HUES6 (cell line): ENCODE measurements at regions not wholly inside any gene's neighbourhood (a gene's known extent, or its start where the extent isn't known, plus 50 kb on each side); places are given as distances from the start of the nearest gene placed in this dataset.

Source experiments
- H3K27ac ChIP-seq: 2 replicates; pipeline ENCODE4 v1.7.0; 2013; ENCODE audit warnings: low read depth, mild to moderate bottlenecking, low read length, inconsistent platforms
- H3K27me3 ChIP-seq: 2 replicates; pipeline ENCODE4 v1.6.1; 2013; ENCODE audit warnings: low read length; ENCODE audit not compliant: control insufficient read depth, insufficient read depth
- H3K36me3 ChIP-seq: 2 replicates; pipeline ENCODE4 v1.6.1; 2013; ENCODE audit warnings: low read length; ENCODE audit not compliant: control insufficient read depth, insufficient read depth
- H3K4me1 ChIP-seq: 2 replicates; pipeline ENCODE4 v1.6.1; 2013; ENCODE audit warnings: low read length; ENCODE audit not compliant: control insufficient read depth, insufficient read depth
- H3K4me3 ChIP-seq: 2 replicates; pipeline ENCODE4 v1.5.1; 2013; ENCODE audit warnings: low read depth, low read length
- H3K9ac ChIP-seq: one replicate; pipeline ENCODE4 v1.6.1; 2013; ENCODE audit warnings: mild to moderate bottlenecking, low read length
- H3K9me3 ChIP-seq: 2 replicates; pipeline ENCODE4 v1.6.1; 2013; ENCODE audit warnings: low read depth, low read length; ENCODE audit not compliant: control insufficient read depth, insufficient read depth

DNA sequence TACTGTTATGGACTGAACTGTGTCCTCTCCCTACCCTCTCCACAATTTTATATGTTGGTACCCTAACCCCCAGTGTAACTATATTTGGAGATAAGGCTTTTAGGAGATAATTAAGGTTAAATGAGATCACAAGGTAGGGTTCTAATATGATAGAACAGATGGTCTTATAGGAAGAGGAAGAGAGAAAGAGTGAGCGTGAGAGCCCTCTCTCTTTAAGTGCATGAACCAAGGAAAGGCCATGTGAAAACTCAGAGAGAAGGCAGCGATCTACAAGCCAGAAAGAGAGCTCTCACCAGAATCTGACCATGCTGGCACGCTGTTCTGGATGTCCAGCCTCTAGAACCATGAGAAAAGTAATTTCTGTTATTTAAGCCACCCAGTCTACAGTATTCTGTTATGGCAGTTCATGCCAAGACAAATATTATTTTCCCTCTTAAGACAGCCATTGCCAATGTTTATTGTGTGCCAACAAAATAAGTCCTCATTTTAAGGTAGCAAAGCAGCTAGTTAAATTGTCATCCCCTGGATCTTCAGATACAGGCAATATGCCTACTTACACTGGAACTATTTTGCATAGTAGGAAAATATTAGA lies 336.2 kb downstream of the MID1IP1 start:
- H3K9ac ChIP-seq, result no peak overlapping the region
- H3K36me3 ChIP-seq, result no peaks in the 10 kb centered on the region
- H3K4me3 ChIP-seq, result no peak overlapping the region
- H3K27ac ChIP-seq, result no peak overlapping the region
- peaks cover 8% of the 10 kb centered on the region for H3K9me3 ChIP-seq
- peaks cover 3% of the 10 kb centered on the region; the same call in 1 of the 2 replicates for H3K4me1 ChIP-seq
- H3K27me3 ChIP-seq, result no peaks in the 10 kb centered on the region

DNA sequence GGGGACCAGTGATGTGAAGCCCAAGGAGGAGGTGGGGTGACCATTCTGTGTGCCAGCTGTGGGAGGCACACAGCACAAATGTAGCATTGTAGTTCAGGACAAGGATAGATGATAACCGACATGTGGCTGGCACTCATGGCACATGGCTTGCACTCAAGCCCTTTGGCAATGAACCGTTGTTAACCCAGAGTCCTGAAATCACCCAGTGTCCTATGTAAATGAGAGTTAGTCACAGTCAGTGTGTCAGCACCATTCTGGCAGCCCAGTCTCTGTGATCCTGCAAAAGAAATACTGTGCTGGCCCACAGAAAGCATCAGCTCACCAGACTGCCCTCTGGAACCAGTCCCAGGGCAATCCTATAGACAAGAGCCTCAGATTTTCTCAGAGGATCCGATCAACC lies 339.3 kb downstream of the MID1IP1 start:
- Histone ChIP-seq H3K9ac (no peak overlapping the region), H3K4me1 (no peaks in the 10 kb centered on the region), H3K36me3 (no peaks in the 10 kb centered on the region), H3K27me3 (no peaks in the 10 kb centered on the region), H3K4me3 (no peak overlapping the region), H3K9me3 (peaks cover 8% of the 10 kb centered on the region), H3K27ac (no peak overlapping the region)

DNA sequence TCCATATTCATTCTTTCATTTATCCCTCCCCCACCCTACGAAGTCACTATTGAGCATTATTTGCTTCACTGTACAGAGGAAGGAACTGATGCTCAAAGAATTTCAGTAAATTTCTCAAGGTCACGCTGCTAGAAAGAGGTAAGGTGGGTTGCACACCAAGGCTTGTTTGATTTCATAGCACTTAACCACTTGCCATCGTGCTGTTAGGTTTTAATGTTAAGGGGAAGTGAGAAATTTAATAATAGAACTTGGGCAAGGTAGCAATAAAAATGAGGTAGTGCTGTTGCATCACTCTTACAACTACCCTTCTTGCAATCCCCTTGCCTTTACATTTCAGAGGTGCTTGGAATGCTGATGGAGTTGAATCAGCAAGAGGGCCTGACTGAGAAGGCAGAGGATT lies 343.1 kb downstream of the MID1IP1 start:
- H3K36me3 ChIP-seq, result no peaks in the 10 kb centered on the region
- H3K4me3 ChIP-seq, result no peak overlapping the region
- H3K27me3 ChIP-seq, result no peaks in the 10 kb centered on the region
- H3K9ac ChIP-seq, result no peak overlapping the region
- H3K9me3 ChIP-seq, result no peaks in the 10 kb centered on the region; the same call in 1 of the 2 replicates
- H3K4me1 ChIP-seq, result no peaks in the 10 kb centered on the region
- H3K27ac ChIP-seq, result no peak overlapping the region

DNA sequence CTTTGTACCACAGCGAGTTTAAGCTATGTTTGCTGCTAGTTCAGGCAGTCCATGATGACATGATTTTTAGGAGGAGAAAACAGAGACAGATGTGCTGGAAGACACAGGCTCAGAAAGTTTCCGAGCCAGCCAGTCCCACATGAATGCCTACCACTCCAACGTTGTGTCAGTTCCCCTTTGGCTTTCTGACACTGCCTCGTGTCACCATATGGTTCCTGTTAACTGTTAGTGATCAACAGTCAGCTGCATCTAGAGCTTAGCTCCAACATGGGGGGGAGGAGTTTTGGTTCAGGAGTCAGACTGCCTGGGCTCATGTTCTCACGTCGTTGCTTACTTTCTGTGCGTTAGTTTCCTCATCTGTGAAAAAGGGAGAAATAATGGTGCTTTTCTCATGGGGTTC lies 343.7 kb downstream of the MID1IP1 start:
- H3K4me1 ChIP-seq, result 0 out of 2 replicates have a peak, but pooled peaks cover under 1% of the 10 kb centered on the region
- no peaks in the 10 kb centered on the region; the same call in 1 of the 2 replicates for H3K9me3 ChIP-seq
- no peaks in the 10 kb centered on the region for H3K36me3 ChIP-seq
- no peaks in the 10 kb centered on the region for H3K27me3 ChIP-seq
- H3K27ac ChIP-seq, result no peak overlapping the region
- no peak overlapping the region for H3K4me3 ChIP-seq
- no peak overlapping the region for H3K9ac ChIP-seq

DNA sequence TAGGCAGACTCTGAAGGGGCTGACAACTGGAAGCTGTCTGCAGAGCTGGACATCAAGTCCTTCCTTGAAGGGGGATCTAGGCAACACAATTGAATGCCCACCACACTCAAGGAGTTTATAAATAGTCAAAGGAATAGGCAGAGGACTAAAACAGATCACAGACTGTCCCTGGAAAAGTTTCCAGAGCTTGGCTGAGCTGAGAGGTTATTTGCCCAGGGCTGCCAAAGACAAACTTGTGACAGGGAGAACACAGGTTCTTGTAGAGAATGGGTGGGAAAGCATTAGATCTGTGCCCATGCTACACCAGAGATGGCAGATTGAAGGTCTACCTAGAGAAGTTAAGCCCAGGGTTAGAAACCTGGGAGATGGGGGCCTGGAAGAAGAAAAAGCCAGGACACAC lies 344.6 kb downstream of the MID1IP1 start:
- Histone ChIP-seq H3K9ac (no peak overlapping the region), H3K36me3 (no peaks in the 10 kb centered on the region), H3K4me1 (peaks cover 9% of the 10 kb centered on the region), H3K4me3 (no peak overlapping the region), H3K27me3 (no peaks in the 10 kb centered on the region), H3K27ac (no peak overlapping the region), H3K9me3 (no peaks in the 10 kb centered on the region; the same call in 1 of the 2 replicates)

DNA sequence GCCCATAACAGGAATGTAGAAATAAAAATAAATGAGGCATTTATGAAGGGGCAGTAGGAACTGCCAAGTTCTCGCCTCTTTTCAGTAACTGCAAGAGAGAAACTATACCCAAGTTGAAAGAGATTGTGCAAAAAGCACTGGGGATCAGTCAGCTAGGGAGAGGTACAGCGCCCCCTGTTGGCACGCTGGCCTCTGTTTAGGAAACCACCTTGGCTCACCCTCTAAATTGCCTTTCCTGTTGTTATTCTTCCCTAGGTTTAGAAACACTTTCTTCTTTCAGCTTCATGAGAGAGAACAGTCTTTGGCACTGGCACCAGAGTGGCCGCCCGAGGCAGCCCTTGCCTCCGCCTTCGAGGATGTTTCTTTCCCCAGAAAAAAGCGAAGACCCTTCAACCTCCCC lies 348.5 kb downstream of the MID1IP1 start:
- H3K27ac ChIP-seq, result no peak overlapping the region
- H3K36me3 ChIP-seq, result no peaks in the 10 kb centered on the region
- H3K9ac ChIP-seq, result no peak overlapping the region
- H3K4me1 ChIP-seq, result peaks cover 28% of the 10 kb centered on the region
- H3K4me3 ChIP-seq, result peak overlapping the region; percentile 36; the same call in 1 of the 2 replicates
- H3K9me3 ChIP-seq, result no peaks in the 10 kb centered on the region; the same call in none of the 2 replicates
- H3K27me3 ChIP-seq, result no peaks in the 10 kb centered on the region

DNA sequence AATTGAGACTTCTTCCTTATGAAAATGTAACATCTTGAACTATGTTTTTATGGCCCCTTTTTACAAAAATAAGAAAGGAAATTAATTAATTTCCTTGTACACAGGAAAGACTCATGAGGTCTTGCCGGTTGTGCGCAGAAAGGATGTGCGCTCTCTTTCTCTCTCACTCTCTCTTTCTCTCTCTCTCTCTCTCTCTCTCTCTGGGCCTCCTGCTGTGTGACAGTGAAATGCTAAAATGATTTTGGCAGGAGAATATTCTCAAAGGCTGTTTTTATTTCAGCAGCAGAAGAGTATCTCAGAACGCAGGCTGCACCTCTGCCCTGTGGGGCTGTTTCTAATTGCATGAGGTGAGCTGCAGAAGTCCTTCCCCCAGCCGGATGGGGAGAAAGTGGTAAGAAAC lies 349.0 kb downstream of the MID1IP1 start:
- Histone ChIP-seq H3K27me3 (no peaks in the 10 kb centered on the region), H3K36me3 (no peaks in the 10 kb centered on the region), H3K9me3 (no peaks in the 10 kb centered on the region; the same call in none of the 2 replicates), H3K27ac (no peak overlapping the region), H3K4me1 (peaks cover 28% of the 10 kb centered on the region), H3K4me3 (peak overlapping the region; percentile 36; the same call in 1 of the 2 replicates), H3K9ac (no peak overlapping the region)

DNA sequence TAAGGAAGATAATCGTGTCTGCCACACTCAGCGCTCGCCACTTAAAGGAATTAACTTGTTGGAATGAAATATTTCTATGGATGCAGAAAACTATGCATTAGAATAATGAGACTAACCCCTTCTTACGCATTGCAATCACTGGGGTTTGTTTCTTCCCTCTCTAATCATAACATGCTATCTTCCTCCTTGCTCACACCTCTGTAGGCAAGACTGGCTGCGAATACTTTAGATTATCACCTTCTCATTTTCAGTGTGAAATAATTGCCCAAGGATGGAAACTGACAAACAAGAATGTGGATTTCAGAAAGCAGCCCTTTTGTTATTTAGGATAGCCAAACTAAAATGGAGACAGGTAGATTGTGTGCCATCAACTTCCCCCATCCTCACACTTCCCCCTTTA lies 349.4 kb downstream of the MID1IP1 start:
- Histone ChIP-seq H3K36me3 (no peaks in the 10 kb centered on the region), H3K27ac (no peak overlapping the region), H3K9me3 (no peaks in the 10 kb centered on the region; the same call in none of the 2 replicates), H3K4me1 (peaks cover 28% of the 10 kb centered on the region), H3K27me3 (no peaks in the 10 kb centered on the region), H3K4me3 (peak overlapping the region; percentile 36; the same call in 1 of the 2 replicates), H3K9ac (no peak overlapping the region)

DNA sequence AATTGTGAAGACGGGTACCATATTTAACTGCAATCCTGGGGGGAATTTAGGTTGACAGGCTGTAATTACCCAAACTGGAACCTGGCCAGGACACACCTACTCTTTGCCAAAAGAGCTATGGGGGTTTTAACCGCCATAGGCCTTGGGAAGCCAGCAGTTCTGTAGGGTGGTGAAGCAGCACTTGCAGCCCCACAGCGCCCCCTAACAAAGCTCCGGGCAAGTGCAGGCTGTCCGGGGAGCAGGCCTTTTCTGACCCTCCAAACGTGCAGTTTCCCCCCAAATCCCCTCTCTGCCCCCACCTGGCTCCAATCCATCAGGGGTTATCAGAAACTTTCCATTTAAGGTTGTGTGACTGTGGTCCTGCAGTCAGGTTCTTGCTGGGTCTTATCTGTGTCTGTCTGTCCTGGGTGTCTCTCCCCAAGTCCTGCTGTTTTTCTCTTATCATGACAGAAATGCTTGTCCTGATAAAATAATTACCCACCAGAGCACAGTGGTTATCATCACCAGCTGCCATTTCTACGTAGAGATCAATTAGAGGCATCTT lies 350.9 kb downstream of the MID1IP1 start:
- Histone ChIP-seq H3K9me3 (no peaks in the 10 kb centered on the region; the same call in 1 of the 2 replicates), H3K27me3 (no peaks in the 10 kb centered on the region), H3K9ac (no peak overlapping the region), H3K4me3 (no peak overlapping the region), H3K36me3 (no peaks in the 10 kb centered on the region), H3K27ac (no peak overlapping the region), H3K4me1 (peaks cover 28% of the 10 kb centered on the region)

DNA sequence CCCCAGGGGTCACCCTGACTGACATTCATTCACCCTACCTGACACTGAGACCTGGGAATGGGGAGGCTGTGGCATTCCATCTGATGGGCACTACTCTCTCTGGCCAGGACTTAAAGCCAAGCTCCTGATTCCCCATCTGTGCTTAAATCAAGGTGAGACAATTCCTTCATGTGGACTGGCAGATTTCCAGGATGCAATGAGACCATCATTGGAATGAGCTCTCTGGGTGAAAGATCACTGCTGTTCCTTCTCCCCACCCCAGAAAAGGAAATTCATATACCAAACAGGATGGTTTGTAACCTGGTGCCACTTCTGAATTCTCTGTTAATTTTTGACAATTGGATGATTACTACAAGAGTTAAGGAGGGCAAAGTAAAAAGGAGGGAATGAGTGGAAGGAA lies 354.8 kb downstream of the MID1IP1 start:
- Histone ChIP-seq H3K4me1 (peaks cover 22% of the 10 kb centered on the region; the same call in 1 of the 2 replicates), H3K9ac (no peak overlapping the region), H3K27me3 (peaks cover 5% of the 10 kb centered on the region; the same call in 1 of the 2 replicates), H3K4me3 (no peak overlapping the region), H3K36me3 (no peaks in the 10 kb centered on the region), H3K27ac (no peak overlapping the region), H3K9me3 (no peaks in the 10 kb centered on the region; the same call in 1 of the 2 replicates)

DNA sequence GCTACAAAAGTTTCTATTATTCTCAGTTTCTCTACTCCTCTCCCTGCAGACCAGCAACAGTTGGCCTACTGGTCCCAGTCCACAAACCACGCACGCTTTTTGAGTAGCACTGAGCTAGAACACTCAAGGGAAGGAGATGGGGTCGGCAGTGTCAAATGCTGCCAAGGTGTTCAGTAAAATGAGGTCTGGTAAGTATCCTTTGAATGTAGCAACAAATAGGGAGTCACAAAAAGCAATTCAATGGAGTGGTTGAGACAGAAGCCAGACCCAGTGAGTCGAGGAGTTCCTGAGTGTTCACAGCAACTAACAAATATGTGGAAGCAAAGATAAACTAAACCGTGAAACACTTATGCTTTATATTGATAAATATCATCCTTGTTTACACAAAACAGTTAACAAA lies 355.7 kb downstream of the MID1IP1 start:
- Histone ChIP-seq H3K4me3 (no peak overlapping the region), H3K36me3 (no peaks in the 10 kb centered on the region), H3K27ac (no peak overlapping the region), H3K9me3 (no peaks in the 10 kb centered on the region), H3K9ac (no peak overlapping the region), H3K27me3 (peaks cover 14% of the 10 kb centered on the region), H3K4me1 (peaks cover 15% of the 10 kb centered on the region; the same call in 1 of the 2 replicates)
